Natural killer cell (primary cell): ENCODE measurements at regions not wholly inside any gene's neighbourhood (a gene's known extent, or its start where the extent isn't known, plus 50 kb on each side); places are given as distances from the start of the nearest gene placed in this dataset.

Source experiments
- ATAC-seq, 3 donors: fragments of 150-1000 bp in 2 of 3; fragments of 200-7000 bp in 1 of 3; cut with Tn5 transposase; 1 replicate in 1 of 3; 2 replicates in 2 of 3; pipeline ENCODE4 v1.10.0; 2021; ENCODE audit warnings: mild to moderate bottlenecking in 2 of 3, moderate library complexity in 2 of 3
- DNase-seq, 2 donors: peaks; one replicate each; pipeline versions ENCODE4 v3.0.0 to v3.0.0-alpha.2; 2013 to 2021; ENCODE audit warnings: mixed read lengths in 1 of 2
- H3K27ac ChIP-seq: one replicate; pipeline ENCODE4 v1.5.1; 2013; ENCODE audit warnings: mild to moderate bottlenecking, low read length
- H3K27me3 ChIP-seq: one replicate; pipeline ENCODE4 v1.6.1; 2013; ENCODE audit warnings: low read length; ENCODE audit not compliant: control insufficient read depth, insufficient read depth
- H3K36me3 ChIP-seq: one replicate; pipeline ENCODE4 v1.6.1; 2013; ENCODE audit warnings: low read length; ENCODE audit not compliant: control insufficient read depth, insufficient read depth
- H3K4me1 ChIP-seq: one replicate; pipeline ENCODE4 v1.6.1; 2013; ENCODE audit warnings: low read length; ENCODE audit not compliant: control insufficient read depth, insufficient read depth
- H3K4me3 ChIP-seq: one replicate; pipeline ENCODE4 v1.5.1; 2013; ENCODE audit warnings: low read length
- H3K9me3 ChIP-seq: one replicate; pipeline ENCODE4 v1.6.1; 2013; ENCODE audit warnings: low read length; ENCODE audit not compliant: control insufficient read depth, insufficient read depth
- H3K27ac Mint-ChIP-seq, 2 donors: one replicate each; pipeline ENCODE4 v1.8.0; 2022; ENCODE audit warnings: mild to moderate bottlenecking in 2 of 2, mixed read lengths in 2 of 2, moderate library complexity in 1 of 2
- H3K27me3 Mint-ChIP-seq, 2 donors: one replicate each; pipeline ENCODE4 v1.8.0; 2022; ENCODE audit warnings: low read depth in 2 of 2, mixed read lengths in 2 of 2
- H3K36me3 Mint-ChIP-seq: one replicate; pipeline ENCODE4 v1.8.0; 2022; ENCODE audit warnings: mixed read lengths
- H3K4me1 Mint-ChIP-seq, 2 donors: one replicate each; pipeline ENCODE4 v1.8.0; 2022; ENCODE audit warnings: mixed read lengths in 2 of 2
- H3K4me3 Mint-ChIP-seq: one replicate; pipeline ENCODE4 v1.8.0; 2022; ENCODE audit warnings: mild to moderate bottlenecking, moderate library complexity, mixed read lengths
- H3K9me3 Mint-ChIP-seq, 2 donors: one replicate each; pipeline ENCODE4 v1.8.0; 2022; ENCODE audit warnings: mixed read lengths in 2 of 2
- WGBS: methylation state at CpG from one replicate; pipeline ENCODE4 v1.1.7; 2013; ENCODE audit warnings: missing lambda C conversion rate; ENCODE audit not compliant: insufficient coverage; 5-methylcytosine and 5-hydroxymethylcytosine counted together
- intact Hi-C: fragments of 100-400 bp; cut with micrococcal nuclease; formaldehyde crosslinking; loops from one replicate; pipeline ENCODE4 v1.14.2; 2022
- TF ChIP-seq, protein P1 (sequence below): fragments of 200-600 bp; IDR thresholded peaks from one replicate; pipeline ENCODE4 v1.8.0; 2022; ENCODE audit warnings: antibody characterized with exemption

DNA sequence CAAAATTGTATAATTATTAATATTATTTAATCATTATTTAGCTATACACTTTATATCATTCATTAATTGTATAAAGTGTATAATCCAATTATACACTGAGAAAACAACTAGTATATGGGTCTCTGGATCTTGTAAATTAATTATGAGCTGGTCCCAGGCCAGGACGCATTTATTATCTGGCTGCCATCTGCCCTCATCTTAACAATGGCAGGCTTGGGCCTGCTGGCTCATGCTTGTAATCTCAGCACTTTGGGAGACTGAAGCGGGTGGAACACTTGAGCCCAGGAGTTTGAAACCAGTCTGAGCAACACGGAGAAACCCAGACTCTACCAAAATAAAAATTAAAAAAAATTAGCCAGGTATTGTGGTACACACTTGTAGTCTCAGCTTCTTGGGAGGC, 502.2 kb upstream of the NRXN1 start:
- peaks cover 9 to 22% of the 10 kb centered on the region in 2 donors for H3K9me3 Mint-ChIP-seq
- no peaks in the 10 kb centered on the region for H3K27me3 Mint-ChIP-seq
- TF ChIP-seq, protein P1, sequence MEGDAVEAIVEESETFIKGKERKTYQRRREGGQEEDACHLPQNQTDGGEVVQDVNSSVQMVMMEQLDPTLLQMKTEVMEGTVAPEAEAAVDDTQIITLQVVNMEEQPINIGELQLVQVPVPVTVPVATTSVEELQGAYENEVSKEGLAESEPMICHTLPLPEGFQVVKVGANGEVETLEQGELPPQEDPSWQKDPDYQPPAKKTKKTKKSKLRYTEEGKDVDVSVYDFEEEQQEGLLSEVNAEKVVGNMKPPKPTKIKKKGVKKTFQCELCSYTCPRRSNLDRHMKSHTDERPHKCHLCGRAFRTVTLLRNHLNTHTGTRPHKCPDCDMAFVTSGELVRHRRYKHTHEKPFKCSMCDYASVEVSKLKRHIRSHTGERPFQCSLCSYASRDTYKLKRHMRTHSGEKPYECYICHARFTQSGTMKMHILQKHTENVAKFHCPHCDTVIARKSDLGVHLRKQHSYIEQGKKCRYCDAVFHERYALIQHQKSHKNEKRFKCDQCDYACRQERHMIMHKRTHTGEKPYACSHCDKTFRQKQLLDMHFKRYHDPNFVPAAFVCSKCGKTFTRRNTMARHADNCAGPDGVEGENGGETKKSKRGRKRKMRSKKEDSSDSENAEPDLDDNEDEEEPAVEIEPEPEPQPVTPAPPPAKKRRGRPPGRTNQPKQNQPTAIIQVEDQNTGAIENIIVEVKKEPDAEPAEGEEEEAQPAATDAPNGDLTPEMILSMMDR = no peak
- no peaks in the 10 kb centered on the region for H3K36me3 Mint-ChIP-seq
- 79% methylated on average over 3 of the region's 3 CpGs for WGBS
- H3K4me1 Mint-ChIP-seq = no peaks in the 10 kb centered on the region
- Histone ChIP-seq H3K27ac (no peak overlapping the region), H3K9me3 (no peaks in the 10 kb centered on the region), H3K27me3 (no peaks in the 10 kb centered on the region), H3K4me1 (no peaks in the 10 kb centered on the region), H3K36me3 (no peaks in the 10 kb centered on the region), H3K4me3 (no peak overlapping the region)
- no peak overlapping the region for H3K4me3 Mint-ChIP-seq
- H3K27ac Mint-ChIP-seq = no peak overlapping the region
- intact Hi-C loops = no loop called here
- no peak for DNase-seq
- ATAC-seq = no peak

DNA sequence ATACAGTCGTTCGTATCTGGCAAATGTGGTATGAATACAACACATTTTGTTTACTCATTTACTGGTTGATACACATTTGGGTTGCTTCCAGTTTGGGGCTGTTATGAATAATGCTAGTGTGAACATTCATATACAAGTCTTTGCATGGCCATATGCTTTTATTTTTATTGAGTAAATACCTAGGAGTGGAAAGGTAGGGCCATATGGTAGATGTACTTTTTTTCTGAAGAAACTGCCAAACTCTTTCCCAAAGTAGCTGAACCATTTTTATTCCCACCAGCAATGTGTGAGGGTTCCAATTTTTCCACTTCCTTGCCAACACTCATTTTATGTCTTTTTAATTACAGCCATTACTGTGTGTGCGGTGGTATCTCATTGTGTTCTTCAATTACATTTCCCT, 496.2 kb upstream of the NRXN1 start:
- H3K4me1 Mint-ChIP-seq = no peaks in the 10 kb centered on the region
- no CpG with 5 or more reads among the region's 3 CpGs for WGBS
- no peak overlapping the region for H3K27ac ChIP-seq

DNA sequence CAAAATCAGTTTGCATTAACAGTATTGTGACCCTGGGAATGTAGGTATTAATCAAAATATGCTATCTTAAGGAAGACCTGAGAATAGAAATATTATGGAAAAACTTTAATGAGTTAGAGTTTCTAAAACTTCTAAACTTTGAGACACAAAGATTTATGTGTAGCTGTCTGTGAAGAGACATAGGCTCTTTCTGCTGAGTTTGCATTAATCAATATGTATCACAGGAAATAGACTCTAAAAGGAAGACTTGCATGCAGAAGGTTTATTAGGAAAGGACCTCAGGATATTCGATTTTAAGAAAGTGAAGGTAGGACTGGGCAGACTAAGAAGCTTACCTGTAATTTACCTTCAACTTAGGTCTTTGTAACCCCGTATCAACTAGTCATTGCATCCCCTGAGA, 494.8 kb upstream of the NRXN1 start:
- TF ChIP-seq, protein P1 = no peak
- no peak overlapping the region for H3K4me3 Mint-ChIP-seq

More for the DNA sequence above, 496.2 kb upstream of the NRXN1 start:
- Histone ChIP-seq H3K4me1 (no peaks in the 10 kb centered on the region), H3K27me3 (no peaks in the 10 kb centered on the region), H3K36me3 (no peaks in the 10 kb centered on the region), H3K9me3 (no peaks in the 10 kb centered on the region), H3K4me3 (no peak overlapping the region)
- ATAC-seq (no peak), DNase-seq (no peak)
- intact Hi-C loops = no loop called here
- H3K27ac Mint-ChIP-seq = no peak overlapping the region
- H3K27me3 Mint-ChIP-seq = no peaks in the 10 kb centered on the region
- no peak overlapping the region for H3K4me3 Mint-ChIP-seq
- H3K36me3 Mint-ChIP-seq = no peaks in the 10 kb centered on the region
- TF ChIP-seq, protein P1 = no peak
- peaks cover 21 to 42% of the 10 kb centered on the region in 2 donors for H3K9me3 Mint-ChIP-seq

DNA sequence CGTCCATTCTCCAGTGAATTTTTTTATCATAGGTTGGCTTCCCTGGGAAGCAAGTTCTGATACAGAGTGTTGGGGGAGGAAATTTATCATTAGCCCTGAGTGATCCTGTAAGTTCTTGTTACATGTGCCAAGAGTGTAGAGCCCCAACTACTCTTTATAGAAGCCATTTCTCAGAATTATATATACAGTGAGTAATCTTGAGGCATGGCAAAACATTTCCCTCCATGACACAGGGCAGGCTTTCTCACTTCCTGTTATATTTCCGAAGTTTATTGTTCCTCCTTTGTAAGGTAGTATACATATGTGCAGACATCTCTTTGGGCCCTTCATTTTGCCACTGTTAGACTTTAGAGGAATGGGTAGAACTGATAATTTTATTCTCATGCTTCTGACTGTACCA, 484.7 kb upstream of the NRXN1 start:
- H3K27me3 Mint-ChIP-seq = no peaks in the 10 kb centered on the region
- intact Hi-C loops = no loop called here
- Histone ChIP-seq H3K9me3 (peaks cover 5% of the 10 kb centered on the region), H3K4me1 (no peaks in the 10 kb centered on the region), H3K27ac (no peak overlapping the region), H3K27me3 (no peaks in the 10 kb centered on the region), H3K36me3 (no peaks in the 10 kb centered on the region), H3K4me3 (no peak overlapping the region)
- 57% methylated on average over 2 of the region's 2 CpGs for WGBS
- H3K4me3 Mint-ChIP-seq = no peak overlapping the region
- DNase-seq = no peak
- H3K36me3 Mint-ChIP-seq = no peaks in the 10 kb centered on the region
- TF ChIP-seq, protein P1 = no peak
- no peaks in the 10 kb centered on the region for H3K4me1 Mint-ChIP-seq
- peaks cover 13 to 21% of the 10 kb centered on the region in 2 donors for H3K9me3 Mint-ChIP-seq
- ATAC-seq = no peak
- H3K27ac Mint-ChIP-seq = no peak overlapping the region

More for the DNA sequence above, 494.8 kb upstream of the NRXN1 start:
- no peaks in the 10 kb centered on the region for H3K27me3 ChIP-seq
- Mint-ChIP-seq H3K27me3 (no peaks in the 10 kb centered on the region), H3K9me3 (peaks cover 19 to 35% of the 10 kb centered on the region in 2 donors), H3K36me3 (no peaks in the 10 kb centered on the region), H3K27ac (no peak overlapping the region), H3K4me1 (no peaks in the 10 kb centered on the region)
- no peaks in the 10 kb centered on the region for H3K4me1 ChIP-seq
- DNase-seq (no peak), ATAC-seq (no peak)
- intact Hi-C loops = no loop called here
- 71% methylated on average over 1 of the region's 2 CpGs for WGBS
- no peak overlapping the region for H3K4me3 ChIP-seq
- H3K36me3 ChIP-seq = no peaks in the 10 kb centered on the region
- no peak overlapping the region for H3K27ac ChIP-seq
- H3K9me3 ChIP-seq = no peaks in the 10 kb centered on the region
